Cardiac fibroblast (primary cell): ENCODE measurements at regions not wholly inside any gene's neighbourhood (a gene's known extent, or its start where the extent isn't known, plus 50 kb on each side); places are given as distances from the start of the nearest gene placed in this dataset.

Experiments used
- DNase-seq, 2 donors: peaks; one replicate each; pipeline versions ENCODE4 v3.0.0 to v3.0.0-alpha.2; 2010; ENCODE audit warnings: low read depth in 2 of 2
- H3K4me3 ChIP-seq, 2 donors: replicated peaks in 1 of 2; 1 replicate in 1 of 2; 2 replicates in 1 of 2; pipeline ENCODE4 v1.5.1; 2011; ENCODE audit warnings: low read depth in 2 of 2, low read length in 2 of 2, mild to moderate bottlenecking in 2 of 2, moderate library complexity in 1 of 2
- TF ChIP-seq, protein P1 (sequence below): IDR thresholded peaks from one replicate; pipeline ENCODE4 v1.5.1; 2011; ENCODE audit warnings: low read depth, mild to moderate bottlenecking, low read length, inconsistent platforms

GRCh38 chr3:130291148-130291547, 54.3 kb upstream of the COL6A5 start:
- DNase-seq = no peak
- TF ChIP-seq, protein P1, sequence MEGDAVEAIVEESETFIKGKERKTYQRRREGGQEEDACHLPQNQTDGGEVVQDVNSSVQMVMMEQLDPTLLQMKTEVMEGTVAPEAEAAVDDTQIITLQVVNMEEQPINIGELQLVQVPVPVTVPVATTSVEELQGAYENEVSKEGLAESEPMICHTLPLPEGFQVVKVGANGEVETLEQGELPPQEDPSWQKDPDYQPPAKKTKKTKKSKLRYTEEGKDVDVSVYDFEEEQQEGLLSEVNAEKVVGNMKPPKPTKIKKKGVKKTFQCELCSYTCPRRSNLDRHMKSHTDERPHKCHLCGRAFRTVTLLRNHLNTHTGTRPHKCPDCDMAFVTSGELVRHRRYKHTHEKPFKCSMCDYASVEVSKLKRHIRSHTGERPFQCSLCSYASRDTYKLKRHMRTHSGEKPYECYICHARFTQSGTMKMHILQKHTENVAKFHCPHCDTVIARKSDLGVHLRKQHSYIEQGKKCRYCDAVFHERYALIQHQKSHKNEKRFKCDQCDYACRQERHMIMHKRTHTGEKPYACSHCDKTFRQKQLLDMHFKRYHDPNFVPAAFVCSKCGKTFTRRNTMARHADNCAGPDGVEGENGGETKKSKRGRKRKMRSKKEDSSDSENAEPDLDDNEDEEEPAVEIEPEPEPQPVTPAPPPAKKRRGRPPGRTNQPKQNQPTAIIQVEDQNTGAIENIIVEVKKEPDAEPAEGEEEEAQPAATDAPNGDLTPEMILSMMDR = no peak
- no peak overlapping the region for H3K4me3 ChIP-seq

DNA sequence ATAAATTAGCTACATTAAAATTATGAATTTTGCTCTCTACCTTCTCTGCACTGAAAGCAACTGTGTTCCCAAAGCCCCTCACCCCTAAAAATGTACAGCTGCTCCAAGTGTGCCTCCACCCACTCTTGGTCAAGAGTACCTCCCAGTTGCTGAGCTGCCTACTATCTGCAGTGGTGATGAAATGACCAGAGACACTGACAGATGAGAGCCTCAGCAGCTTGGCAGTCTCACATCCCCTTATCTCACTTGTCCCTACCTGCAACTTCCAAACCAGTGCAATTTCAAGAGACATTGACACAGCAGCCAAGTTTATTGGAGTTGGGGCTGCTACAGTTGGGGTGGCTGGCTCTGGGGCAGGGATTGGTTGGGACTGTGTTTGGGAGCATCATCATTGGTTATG, 52.2 kb upstream of the COL6A5 start:
- no peak overlapping the region for H3K4me3 ChIP-seq
- TF ChIP-seq, protein P1 = no peak
- DNase-seq = no peak
